HG02970 (cell line): ENCODE measurements at regions not wholly inside any gene's neighbourhood (a gene's known extent, or its start where the extent isn't known, plus 50 kb on each side); places are given as distances from the start of the nearest gene placed in this dataset.
"Not testable (repeated sequence)": the region's sequence is repeated elsewhere in the genome, so short reads cannot be mapped to it uniquely, and the experiment has no call there.

ENCODE experiments used
- ATAC-seq: cut with Tn5 transposase; IDR thresholded peaks from one replicate; pipeline ENCODE4 v1.9.1; 2021; ENCODE audit warnings: mild to moderate bottlenecking, moderate library complexity, moderate number of reproducible peaks; ENCODE audit not compliant: unreplicated experiment, low FRiP score

DNA sequence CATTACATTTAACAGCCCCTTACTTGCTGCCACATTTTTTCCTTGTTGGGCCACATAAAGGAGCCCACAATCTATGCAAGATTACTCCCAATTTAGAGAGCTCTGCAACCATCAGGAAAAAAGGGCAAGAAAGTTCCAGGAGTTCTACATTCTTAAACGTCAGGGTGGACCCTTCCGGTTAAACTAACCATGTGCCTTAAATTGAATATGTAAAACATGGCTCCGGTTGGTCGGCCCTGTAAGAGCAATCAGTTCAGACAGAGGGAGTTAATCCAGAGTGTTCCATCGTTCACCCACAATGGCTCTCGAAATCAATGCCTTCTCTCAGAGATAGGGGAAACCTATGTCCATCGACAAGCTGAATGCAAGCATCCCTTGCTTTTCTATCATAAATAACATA lies 253.7 kb upstream of the PFKP start:
- no peak for ATAC-seq

DNA sequence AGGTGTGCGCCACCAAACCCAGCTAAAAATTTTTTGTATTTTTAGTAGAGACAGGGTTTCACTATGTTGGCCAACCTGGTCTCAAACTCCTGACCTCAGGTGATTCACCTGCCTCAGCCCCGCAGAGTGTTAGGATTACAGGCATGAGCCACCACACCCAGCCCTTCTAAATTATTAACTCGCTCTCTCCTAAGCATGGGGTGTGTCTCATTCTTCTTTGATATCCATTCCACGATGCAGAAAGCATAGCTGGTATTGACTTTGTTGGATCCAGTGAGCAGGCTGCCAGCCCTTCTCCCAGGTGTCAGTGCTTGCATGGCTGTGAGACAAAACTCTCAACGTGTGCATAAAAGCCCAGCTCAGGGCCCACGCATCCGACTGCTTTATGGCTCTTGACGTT lies 254.1 kb upstream of the PFKP start:
- ATAC-seq = no peak

DNA sequence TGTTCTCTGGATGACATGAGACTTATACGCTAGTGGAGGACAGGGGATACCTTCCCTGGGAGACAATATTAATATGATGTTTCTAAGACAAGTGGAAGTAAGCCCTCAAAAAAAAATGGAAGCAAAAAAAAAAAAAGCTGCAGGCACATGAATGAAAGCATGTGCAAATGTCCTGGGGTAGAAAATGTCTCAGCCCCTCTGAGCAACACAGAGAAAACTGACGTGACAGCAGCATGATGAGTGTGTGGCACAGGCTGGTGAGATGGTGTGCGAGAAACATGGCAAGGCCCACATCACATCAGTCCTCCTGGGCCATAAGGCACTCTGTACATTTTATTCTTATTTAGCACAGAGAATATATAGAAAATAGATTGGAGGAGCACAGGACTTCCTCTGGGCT lies 254.7 kb upstream of the PFKP start:
- ATAC-seq = no peak

DNA sequence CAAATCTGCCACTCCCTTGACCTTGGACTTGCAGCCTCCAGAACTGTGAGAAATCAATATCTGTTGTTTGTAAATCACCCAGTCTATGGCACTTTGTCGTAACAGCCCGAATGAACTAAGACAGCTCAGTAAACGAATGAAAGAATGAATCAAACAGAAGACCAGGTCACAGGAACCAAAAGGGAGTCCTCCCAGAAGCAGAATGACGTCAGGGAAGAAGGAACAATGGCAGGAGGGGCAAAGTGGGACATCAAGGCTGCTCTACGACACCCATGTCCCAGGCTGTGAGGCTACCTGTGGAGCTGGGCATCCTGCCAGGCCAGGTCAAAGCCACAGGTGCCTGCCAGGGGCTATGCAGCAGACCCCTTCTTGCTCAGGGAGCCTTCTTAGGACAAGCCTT lies 267.2 kb upstream of the PFKP start:
- no peak for ATAC-seq

DNA sequence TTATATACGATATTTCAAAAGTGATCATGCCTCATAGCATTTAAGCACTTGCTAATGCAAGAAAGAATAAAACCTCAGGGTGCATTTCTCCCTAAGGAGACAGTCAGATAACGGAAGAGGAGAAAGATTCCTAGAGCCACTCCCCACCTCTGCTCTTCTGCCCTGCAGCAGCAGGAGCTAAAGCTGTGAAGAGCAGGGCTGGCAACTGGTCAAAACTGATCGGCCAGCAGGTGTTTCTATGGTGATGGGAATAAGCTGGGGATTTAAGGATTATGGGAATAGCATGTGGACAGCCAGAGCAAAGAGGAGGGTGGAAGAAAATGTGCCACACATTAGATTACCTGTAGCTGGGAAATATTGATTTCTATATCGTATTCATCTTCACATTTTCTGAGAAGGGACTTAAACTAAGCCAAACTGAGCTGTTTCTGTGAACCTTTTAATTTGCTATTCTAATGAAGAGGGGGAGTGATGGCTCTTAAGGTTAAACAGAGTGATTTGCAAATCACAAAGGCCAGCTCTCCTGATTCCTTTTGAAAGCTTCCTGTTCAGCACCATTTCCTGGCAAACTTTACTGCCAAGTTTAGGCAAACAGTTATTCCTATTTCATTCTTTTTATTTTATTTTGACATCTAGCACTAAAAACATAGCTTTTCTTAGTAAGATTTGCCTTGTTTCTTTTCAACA lies 268.9 kb upstream of the PFKP start:
- no peak for ATAC-seq

DNA sequence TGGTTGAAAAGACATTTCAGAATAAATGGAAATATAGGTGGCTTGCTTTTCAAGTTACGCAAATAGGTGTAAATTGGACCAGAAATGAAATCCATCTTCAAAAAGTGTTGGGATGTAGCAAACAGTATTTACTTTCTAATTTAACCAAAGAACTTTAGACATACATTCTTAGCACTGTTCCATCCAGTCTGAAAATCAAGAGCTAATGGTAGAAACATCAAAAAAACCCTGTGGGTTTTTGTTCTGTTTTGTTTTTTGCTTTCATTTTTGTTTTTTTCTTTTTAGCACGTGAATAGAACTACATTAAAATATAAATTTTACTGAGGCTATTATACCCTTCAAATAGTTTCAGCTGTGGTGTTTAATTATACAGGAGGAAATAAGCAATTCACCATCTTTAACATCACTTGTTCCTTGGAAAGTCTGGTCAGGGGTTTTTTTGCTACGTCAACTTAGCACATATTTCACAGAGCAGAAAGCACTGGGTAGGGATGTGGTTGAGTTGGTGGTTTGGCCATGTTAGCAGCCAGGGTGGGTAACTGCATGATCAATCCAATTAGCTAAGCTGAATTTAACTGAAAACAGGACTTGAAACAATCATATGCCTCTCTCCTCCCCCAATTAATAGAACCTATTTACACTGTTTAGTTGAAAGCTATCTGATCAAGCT lies 275.4 kb upstream of the PFKP start:
- ATAC-seq = peak; percentile 68

DNA sequence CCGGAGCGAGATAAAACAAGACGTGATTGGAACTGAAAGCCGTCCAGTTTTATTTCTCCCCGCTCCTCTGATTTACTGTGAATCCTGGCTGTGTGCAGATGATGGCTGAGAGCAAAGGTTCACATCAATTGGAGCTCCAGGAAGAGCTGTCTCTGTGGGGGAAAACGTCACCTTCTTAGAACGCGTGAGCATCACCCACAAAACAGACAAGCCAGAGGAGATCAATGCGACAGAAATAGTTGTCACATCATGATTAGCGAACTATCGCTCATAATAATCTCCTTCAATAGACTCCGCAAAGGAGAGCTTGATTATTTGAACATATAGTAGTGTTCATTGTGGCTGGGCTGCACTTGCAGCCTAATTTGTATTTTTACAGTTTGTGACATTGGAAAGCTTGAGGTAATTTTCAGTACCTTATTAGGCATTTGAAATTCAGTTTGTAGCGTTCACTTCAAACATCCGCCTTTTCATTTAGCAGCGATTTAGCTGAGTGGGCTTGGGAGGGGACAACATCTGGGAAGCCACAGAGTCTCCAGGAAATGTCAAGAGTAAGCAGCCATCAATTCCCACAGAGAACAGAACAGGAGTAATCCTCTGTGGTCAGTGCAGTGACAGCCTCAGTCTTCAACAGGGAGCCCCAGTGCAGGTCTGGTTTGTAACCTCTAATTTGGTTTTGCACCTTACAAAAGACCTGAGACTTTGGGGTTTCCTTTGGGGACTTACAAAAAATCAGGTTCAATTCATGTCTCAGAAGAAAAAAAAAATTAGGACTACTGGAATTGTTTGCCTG lies 276.8 kb upstream of the PFKP start:
- no peak for ATAC-seq

DNA sequence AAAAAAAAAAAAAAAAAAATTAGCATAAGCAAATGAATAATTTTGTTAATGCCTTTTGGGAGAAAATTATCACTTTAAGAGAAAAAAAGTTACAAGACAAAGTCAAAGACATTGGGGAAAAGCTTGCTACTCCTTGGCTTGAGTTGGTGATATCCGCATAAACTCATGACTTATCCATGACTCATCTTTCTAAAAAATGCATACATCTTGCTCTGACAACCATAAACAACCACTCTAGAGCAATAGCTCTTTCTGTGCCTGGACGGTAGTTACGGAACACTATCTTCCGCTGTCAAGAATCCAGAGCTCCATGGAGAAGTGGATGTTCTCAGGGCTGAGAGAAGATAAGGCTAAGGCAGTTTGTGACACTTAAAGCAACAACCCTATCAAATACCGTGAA lies 281.1 kb upstream of the PFKP start:
- ATAC-seq = no peak

DNA sequence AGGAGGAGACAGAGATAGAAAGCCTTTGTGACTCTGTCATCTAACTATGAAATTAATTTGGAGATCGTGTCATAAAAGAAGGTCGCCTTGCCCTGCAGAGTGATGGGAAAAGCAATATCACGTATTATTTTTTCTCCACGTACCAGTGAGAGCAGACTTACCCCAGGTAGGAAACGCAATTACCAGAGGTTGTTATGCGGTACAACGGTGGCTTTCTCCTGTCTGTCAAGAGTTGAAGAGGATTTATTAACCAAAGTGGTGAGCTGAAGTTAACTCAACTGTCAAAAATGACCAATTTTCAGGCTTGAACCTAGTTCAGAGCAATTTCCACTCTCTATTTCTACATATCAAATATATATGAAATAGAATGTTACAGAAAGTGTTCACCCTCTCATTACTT lies 282.6 kb upstream of the PFKP start:
- ATAC-seq = no peak

DNA sequence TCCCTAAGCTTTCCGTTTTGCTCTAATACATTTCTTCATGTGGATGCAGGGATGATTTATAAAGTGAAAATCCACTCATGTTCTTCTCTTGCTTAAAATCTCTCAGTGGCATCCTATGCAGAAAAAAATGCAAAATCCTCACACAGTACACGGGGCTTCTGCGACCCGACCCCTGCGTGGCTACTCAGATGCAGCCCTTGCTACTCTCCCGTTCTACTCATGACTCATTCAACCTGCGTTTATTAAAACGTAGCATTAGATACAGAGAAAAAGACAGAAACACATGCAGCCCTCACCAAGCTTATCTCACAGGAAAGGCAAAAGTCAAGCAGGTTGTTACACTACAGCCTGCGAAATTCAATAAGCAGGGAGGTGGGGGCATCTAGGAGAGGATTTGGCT lies 284.4 kb upstream of the PFKP start:
- no peak for ATAC-seq

DNA sequence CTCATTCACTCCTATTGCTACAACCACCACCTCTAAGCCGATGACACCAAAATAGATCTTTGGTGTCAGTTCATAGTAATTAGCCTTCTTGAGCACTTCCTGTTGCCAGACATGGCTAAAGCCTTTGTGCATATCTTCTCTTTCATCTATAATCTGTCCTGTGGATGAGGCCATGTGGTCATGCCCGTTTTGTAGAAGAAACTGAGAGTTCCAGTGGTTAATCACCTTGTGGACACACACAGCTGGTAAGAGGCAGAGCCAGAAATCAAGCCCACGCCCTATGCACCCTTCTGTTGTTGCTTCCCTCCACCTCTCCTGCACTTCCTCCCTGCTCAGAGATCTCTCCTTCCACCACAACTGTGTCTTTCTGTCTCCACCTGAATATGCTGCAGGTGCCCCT lies 285.1 kb upstream of the PFKP start:
- ATAC-seq = no peak

DNA sequence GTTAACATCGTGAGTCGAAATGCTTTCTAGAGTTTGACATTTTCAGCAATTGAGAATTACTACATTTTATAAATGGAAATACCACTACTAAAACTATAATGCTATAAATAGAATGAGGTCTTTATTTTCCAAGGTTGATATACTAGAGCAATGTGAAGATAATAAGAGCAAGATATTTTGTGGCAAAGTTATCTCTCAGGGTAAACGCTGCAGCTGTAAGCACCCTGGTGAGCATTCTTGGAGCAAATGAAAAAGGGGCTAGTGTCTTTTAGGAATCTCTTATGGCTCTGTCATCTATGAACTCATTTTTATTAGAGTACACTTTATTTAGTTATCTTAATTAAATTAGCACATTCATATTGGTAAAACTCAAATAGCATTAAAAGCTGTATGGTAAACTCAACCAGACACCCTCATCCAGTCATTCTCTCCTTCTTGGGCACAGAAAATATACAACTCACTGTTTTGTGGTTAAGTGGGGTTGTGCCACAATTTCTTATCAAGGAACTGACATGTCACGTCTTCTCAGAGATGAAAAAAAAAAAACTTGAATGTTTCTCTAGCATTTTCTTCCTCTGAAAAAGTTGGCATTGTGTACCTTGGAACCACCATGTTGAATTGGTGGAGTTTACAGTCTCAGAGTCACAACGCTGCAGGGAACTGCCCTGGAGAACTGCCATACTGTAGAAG lies 289.5 kb upstream of the PFKP start:
- no peak for ATAC-seq

DNA sequence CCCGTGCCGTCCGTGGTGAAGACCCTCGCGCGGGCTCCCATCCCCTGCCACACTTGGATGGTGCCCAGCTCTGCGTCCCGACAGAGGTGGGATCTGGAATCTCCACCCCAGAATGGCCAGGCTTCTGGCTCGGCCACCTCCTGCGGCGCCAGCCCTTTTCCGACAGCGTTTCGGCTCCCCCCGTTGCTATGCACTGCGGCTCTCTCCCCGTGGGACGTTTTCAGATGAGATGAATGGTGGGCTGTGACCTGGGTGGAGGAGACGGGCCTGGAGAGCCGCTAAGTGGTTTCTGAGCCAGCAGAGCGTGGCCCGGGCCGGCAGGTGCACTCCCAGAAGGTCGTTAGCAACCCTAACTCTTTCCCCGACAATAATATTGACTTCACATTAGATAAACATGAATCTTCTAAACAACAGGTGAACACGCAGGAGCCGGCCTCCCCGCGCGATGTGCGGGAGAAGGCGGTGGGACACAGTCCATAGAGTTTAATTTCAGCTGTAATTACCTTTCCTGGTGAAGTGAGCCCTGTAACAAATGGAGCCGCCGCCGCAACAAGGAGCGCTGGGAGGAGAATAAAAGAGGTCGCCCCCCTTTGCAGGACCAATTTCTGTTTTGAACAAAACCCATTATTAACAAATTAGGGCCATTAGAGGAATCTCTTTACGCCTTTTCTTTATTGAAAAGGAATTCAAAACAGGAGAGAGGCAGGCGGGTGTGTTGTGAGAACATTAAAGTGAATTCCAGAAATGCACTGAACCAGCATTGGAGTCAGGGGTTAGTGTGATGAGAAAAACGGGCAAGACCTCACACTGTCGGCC lies 294.3 kb upstream of the PFKP start:
- ATAC-seq = no peak

DNA sequence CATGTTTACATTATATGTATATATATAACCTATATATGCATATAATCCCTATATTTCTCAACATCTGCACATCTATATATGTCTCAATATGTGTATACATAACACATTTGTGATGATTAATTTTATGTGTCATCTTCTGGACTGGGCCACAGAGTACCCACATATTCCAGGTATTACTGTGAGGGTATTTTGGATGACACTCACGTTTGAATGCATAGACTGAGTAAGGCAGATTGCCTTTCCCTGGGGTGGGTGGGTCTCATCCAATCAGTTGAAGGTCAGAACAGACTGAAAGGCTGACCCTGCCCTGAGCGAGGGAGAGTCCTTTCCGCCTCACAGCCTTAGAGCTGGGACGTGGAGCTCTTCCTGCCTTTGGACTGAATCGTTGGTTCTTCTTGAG lies 295.2 kb upstream of the PFKP start:
- no peak for ATAC-seq

DNA sequence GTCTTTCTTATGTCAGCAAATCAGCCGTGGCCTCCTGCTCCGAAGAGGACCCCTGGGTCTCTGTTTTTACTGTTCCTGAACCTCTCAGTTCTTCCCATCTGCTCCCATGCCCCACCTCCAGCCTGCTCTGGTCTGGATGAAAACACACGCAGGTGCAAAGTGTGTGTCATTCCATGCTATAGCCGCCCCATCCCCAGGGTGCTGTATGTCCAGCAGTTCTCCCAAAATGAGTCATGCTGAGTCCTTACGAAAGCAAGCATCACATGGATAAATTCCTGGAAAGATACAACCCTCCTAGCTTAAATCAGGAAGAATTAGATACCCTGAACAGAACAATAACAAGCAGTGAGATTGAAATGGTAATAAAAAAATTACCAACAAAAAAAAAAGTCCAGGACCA lies 300.1 kb upstream of the PFKP start:
- ATAC-seq = not testable (repeated sequence)

DNA sequence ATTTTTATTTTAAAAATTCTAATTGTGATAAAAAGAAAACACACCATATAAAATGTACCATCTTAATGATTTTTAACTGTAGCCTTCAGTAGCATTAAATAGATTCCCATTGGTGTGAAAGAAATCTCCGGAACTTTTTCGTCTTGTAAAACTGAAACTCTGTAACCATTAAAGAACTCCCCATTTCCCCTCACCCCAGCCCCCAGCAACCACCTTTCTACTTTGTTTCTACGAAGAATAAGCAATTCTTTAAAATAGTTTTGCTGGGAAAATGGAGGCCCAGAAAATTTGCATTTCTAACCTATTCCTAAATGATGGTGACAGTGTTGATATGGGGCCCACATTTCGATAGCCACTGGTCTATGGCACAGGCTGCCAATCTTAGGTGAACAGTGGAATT lies 305.4 kb upstream of the PFKP start:
- no peak for ATAC-seq

DNA sequence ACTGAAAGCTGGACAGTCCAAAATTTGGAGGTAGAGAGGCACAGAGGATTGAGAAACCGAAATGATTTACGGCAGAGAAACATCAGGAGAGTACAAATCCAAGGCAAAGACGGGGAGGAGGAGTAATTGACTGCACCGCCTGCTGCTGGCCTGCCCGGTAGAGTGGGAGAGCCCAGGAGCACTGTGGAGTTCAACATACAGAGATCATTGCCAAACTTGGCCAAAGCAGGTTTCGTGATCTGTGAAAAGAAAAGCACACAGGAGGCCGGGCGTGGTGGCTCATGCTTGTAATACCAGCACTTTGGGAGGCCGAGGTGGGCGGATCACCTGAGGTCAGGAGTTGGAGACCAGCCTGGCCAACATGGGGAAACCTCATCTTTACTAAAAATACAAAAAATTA lies 306.0 kb upstream of the PFKP start:
- ATAC-seq = no peak

DNA sequence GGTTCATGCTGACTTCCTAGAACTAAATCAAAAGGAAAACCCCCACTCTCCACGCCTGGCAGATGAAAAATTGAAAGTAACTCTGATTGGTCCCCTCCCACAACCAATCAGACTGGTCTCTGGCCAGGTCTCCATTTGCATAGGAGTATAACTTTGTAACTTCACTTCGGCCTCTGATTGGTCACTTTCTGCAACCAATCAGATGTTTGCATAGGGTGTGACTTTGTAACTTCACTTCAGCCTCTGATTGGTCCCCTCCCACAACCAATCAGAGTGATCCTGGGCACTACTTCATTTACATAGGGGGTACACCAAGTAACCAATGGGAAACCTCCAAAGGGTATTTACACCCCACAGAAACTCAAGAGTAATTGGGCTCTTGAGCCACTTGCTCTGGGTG lies 306.6 kb upstream of the PFKP start:
- ATAC-seq = no peak

DNA sequence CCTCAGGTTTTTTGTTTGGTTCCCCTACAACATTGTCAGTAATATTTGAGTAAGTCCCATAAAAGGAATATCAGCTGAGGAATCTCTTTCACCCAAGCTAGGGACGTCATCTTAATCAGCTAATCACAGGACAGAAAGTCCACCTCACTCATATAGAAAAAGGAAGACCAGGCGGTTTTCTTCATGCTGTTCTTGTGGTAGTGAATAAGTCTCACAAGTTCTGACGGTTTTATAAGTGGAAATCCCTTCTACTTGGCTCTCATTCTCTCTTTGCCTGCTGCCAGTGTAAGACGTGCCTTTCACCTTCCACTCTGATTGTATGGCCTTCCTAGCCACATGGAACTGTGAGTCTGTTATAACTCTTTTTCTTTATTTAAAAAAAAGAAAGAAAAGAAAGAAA lies 308.1 kb upstream of the PFKP start:
- no peak for ATAC-seq

DNA sequence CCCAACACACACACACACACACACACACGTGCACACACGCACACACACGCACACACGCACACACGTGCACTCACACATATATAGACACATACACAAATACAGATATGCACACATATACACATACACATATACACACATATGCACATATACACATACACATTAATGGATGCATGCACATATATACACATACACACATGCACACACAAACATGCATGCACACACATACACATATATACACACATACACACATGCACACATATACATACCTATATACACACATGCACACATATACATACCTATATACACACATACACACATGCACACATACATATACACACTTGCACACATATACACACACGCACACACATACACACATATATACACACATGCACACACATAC lies 312.4 kb upstream of the PFKP start:
- no peak for ATAC-seq
